Heart right ventricle (tissue), 16 donors: ENCODE measurements at regions not wholly inside any gene's neighbourhood (a gene's known extent, or its start where the extent isn't known, plus 50 kb on each side); places are given as distances from the start of the nearest gene placed in this dataset.
A peak's percentile ranks its signal among the peaks of the same experiment; 100 is the strongest.

Source experiments
- ATAC-seq, 8 donors: fragments of 200-7000 bp; cut with Tn5 transposase; one replicate each; pipeline ENCODE4 v1.9.1; 2020; ENCODE audit warnings: mild to moderate bottlenecking in 8 of 8, moderate library complexity in 8 of 8, moderate number of reproducible peaks in 1 of 8
- DNase-seq, 2 donors: peaks; one replicate each; pipeline ENCODE4 v3.0.0-alpha.2; 2020
- H3K27ac ChIP-seq, 10 donors: fragments of 200-600 bp; sonication (generic) in 2 of 10; one replicate each; pipeline versions ENCODE4 v1.5.0 to v1.8.0; 2020 to 2022; ENCODE audit warnings: mild to moderate bottlenecking in 3 of 10
- H3K27me3 ChIP-seq, 7 donors: fragments of 200-600 bp; one replicate each; pipeline ENCODE4 v1.8.0; 2021 to 2022; ENCODE audit warnings: mild to moderate bottlenecking in 2 of 7
- H3K36me3 ChIP-seq, 9 donors: fragments of 200-600 bp; sonication (generic) in 1 of 9; one replicate each; pipeline versions ENCODE4 v1.5.0 to v1.8.0; 2020 to 2022; ENCODE audit warnings: mild to moderate bottlenecking in 2 of 9
- H3K4me1 ChIP-seq, 9 donors: fragments of 200-600 bp; sonication (generic) in 1 of 9; one replicate each; pipeline versions ENCODE4 v1.5.0 to v1.8.0; 2020 to 2022; ENCODE audit warnings: mild to moderate bottlenecking in 4 of 9
- H3K4me3 ChIP-seq, 10 donors: fragments of 200-600 bp; sonication (generic) in 2 of 10; one replicate each; pipeline versions ENCODE4 v1.5.0 to v1.8.0; 2020 to 2022; ENCODE audit warnings: mild to moderate bottlenecking in 7 of 10, moderate library complexity in 2 of 10
- H3K9me3 ChIP-seq, 11 donors: fragments of 200-600 bp in 10 of 11; sonication (generic) in 2 of 11; one replicate each; pipeline versions ENCODE4 v1.5.0 to v1.8.0; 2013 to 2022; ENCODE audit warnings: mild to moderate bottlenecking in 2 of 11, control low read depth in 1 of 11, moderate library complexity in 1 of 11
- WGBS, 2 donors: extraction: QIAGEN DNeasy Blood & Tissue Kit; methylation state at CpG; one replicate each; pipeline ENCODE4 v1.1.7; 2013; ENCODE audit warnings: inconsistent platforms in 1 of 2; 5-methylcytosine and 5-hydroxymethylcytosine counted together
- intact Hi-C, 10 donors: fragments of 100-400 bp; cut with DNase I; formaldehyde crosslinking; loops; one replicate each; pipeline versions ENCODE4 v1.11.1 to v1.14.2; 2022
- TF ChIP-seq, protein P1 (sequence below), 9 donors: fragments of 200-600 bp; sonication (generic) in 2 of 9; IDR thresholded peaks; one replicate each; pipeline versions ENCODE4 v1.5.0 to v1.8.0; 2021 to 2022; ENCODE audit warnings: antibody characterized with exemption in 9 of 9, mild to moderate bottlenecking in 5 of 9, moderate library complexity in 1 of 9
- donor health status: Arrhythmogenic right ventricular cardiomyopathy.
- donor health status: ischemic (EF 13 %, LVEDD 7.1; RV severe dilation, severe dysfunction).
- donor health status: healthy with polysubstance abuse.
- donor health status: DM: no; HTN: yes; CAD: no.
- donor health status: DM: no; HTN: no; CAD: no.
- donor health status: ischemic (EF 25% LVEDD 6.9; RV normal size, moderate dysfunction).
- donor health status: ischemic (EF 25% LVEDD 5.7; RV mildly dilated, moderate dysfunction).
- donor health status: healthy.
- donor health status: DM: yes; HTN: yes; CAD: no.
- donor health status: Ischemic cardiomyopathy.
- donor health status: ischemic (EF 35%, LVEDD 5.7; RV mildly dilated, moderate dysfunction).
- donor health status: nonischemic (EF 11% LVEDD 7.7; RV severe dilation, severe dysfunction).
- donor health status: DM: yes; HTN: yes; CAD: no.
- donor health status: PGD.
- donor health status: ischemic (EF 29% LVEDD 5.4; RV normal size, mild dysfunction).
- donor health status: nonischemic (EF 23%, LVEDD 6.1; RV moderate dilation, normal function).

DNA sequence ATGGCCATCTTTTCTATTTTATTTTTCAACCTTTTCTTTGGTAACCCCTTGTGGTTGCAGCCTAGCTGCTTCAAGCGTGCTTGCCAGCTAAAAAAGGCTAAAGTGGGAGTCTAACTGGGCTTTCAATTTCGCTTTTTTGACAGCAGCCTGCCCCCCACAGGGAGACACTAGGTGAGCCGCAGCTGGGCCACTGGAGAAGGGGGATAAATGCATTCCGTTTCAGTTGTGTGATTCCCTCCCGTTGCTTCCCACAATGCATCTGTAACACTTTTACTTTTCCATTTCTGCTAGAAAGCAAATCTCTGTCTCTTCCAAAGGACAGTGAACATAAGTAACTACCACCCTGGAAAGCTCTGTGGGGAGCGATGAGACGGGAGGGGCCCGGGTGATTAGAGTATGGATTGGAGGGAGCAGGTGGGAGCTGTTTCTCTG is 86.3 kb upstream of the RAPGEF2 start:
- H3K36me3 ChIP-seq = no peaks in the 10 kb centered on the region
- H3K27ac ChIP-seq = no peak overlapping the region
- TF ChIP-seq, protein P1, sequence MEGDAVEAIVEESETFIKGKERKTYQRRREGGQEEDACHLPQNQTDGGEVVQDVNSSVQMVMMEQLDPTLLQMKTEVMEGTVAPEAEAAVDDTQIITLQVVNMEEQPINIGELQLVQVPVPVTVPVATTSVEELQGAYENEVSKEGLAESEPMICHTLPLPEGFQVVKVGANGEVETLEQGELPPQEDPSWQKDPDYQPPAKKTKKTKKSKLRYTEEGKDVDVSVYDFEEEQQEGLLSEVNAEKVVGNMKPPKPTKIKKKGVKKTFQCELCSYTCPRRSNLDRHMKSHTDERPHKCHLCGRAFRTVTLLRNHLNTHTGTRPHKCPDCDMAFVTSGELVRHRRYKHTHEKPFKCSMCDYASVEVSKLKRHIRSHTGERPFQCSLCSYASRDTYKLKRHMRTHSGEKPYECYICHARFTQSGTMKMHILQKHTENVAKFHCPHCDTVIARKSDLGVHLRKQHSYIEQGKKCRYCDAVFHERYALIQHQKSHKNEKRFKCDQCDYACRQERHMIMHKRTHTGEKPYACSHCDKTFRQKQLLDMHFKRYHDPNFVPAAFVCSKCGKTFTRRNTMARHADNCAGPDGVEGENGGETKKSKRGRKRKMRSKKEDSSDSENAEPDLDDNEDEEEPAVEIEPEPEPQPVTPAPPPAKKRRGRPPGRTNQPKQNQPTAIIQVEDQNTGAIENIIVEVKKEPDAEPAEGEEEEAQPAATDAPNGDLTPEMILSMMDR (IDR thresholded peaks at IDR 0.05) = no peak
- ATAC-seq (peak in 1 of 8 donors; percentile 16), DNase-seq (no peak)
- H3K4me1 ChIP-seq = peaks cover 0 to 7% (median 0%) of the 10 kb centered on the region in 9 donors
- H3K9me3 ChIP-seq = no peaks in the 10 kb centered on the region
- intact Hi-C loops = loop anchor here in 1 of 10 donors (10.0 kb wide), 1 partner anchor 158 kb away; no protein-coding TSS in a partner anchor
- 66 to 80% methylated on average over 8 of the region's 8 CpGs for WGBS, 2 donors
- H3K4me3 ChIP-seq = peak overlapping the region in 3 of 10 donors; percentile 3 to 9 (median 5)
- H3K27me3 ChIP-seq = no peaks in the 10 kb centered on the region

DNA sequence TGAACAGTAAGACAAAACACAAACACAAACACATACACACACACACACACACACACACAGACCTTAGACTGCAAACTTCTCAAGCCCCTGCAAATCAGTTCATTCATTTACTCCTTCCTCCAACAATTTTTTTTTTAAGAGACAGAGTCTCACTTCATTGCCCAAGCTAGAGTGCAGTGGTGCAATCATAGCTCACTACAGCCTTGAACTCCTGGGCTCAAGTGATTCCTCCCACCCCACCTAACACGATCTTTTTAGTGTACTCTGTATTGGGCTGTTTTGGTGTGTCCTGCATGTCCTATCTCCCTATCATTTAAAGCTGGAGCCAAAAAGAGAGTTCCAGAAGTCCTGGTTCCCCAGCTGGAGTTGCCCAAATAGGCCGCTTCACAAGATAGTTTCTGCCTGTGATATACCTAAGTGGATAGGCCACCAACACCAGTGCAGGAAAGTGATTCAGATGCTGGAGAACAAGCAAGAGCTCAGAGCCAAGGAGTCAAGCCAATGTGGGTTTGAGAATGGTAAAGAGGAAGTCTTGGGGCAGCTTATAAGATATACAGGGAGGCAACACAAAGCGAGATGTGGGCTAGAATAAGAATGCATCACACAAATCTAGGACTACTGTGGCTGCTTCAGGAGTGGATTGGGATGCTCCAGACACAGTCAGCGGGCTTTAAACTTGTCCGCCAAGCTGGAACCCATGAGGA is 85.4 kb upstream of the RAPGEF2 start:
- peaks cover 0 to 7% (median 0%) of the 10 kb centered on the region in 9 donors for H3K4me1 ChIP-seq
- TF ChIP-seq, protein P1 (IDR thresholded peaks at IDR 0.05) = no peak
- H3K36me3 ChIP-seq = no peaks in the 10 kb centered on the region
- WGBS, 2 donors = 82 to 88% methylated on average over 5 of the region's 5 CpGs
- ATAC-seq (peak in 1 of 8 donors; percentile 11), DNase-seq (no peak)
- intact Hi-C loops = loop anchor here in 1 of 10 donors (10.0 kb wide), 1 partner anchor 157 kb away; no protein-coding TSS in a partner anchor
- no peak overlapping the region for H3K4me3 ChIP-seq
- no peaks in the 10 kb centered on the region for H3K27me3 ChIP-seq
- no peaks in the 10 kb centered on the region for H3K9me3 ChIP-seq
- H3K27ac ChIP-seq = no peak overlapping the region

DNA sequence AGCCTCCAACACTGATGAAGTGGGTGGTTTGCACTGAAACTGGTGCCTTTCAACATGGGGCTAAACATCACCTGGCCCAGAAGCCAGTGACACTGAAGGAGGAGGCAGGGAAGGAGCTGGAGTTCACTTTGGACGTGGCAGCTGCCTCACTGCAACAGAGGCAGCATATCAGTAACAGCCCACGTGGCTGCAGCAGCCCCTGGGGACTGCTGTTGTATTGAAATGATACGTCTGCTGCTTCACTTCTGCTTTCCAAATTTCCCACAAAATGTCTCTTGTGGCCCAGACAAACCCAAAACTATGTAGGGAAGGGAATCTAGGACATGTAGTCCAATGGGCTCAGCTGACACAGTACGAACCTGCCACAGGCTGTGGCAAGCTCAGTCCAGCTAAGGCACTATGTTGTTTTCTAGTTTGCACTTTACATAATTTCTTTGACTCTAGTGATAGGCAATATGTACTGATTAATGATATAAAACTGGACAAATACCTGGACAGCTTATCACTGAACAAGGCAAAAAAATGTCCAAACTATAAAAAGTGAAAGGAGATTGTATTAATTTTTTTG is 84.7 kb upstream of the RAPGEF2 start:
- Histone ChIP-seq H3K4me1 (peaks cover 0 to 7% (median 0%) of the 10 kb centered on the region in 9 donors), H3K36me3 (no peaks in the 10 kb centered on the region), H3K4me3 (no peak overlapping the region), H3K9me3 (no peaks in the 10 kb centered on the region), H3K27me3 (no peaks in the 10 kb centered on the region), H3K27ac (no peak overlapping the region)
- 51 to 67% methylated on average over 4 of the region's 4 CpGs for WGBS, 2 donors
- ATAC-seq (peak in 4 of 8 donors; percentile 15 to 35 (median 22)), DNase-seq (peak in 1 of 2 donors; percentile 22)
- TF ChIP-seq, protein P1 (IDR thresholded peaks at IDR 0.05) = no peak
- intact Hi-C loops = loop anchor here in 1 of 10 donors (10.0 kb wide), 1 partner anchor 157 kb away; no protein-coding TSS in a partner anchor

DNA sequence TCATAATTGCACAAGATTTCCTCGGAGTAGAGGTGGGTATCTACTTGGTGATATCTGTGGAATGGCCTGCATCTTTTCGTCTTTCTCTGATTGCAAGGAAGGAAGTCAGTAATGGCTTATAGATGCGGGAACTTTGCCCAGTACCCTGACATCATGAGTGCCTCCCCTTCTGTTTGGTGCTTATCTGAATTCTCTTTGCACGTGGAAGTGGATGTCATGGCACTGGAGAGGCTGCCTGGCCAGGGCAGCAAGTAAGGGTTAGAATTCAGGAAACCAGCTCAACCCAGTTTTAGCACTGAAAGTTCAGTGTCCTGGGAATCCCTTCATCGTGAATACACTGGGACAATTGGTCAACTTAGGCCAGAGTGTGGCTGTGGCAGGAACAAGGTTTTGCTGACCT is 83.5 kb upstream of the RAPGEF2 start:
- intact Hi-C loops = loop anchor here in 1 of 10 donors (10.0 kb wide), 1 partner anchor 155 kb away; no protein-coding TSS in a partner anchor
- Histone ChIP-seq H3K4me1 (peaks cover 0 to 15% (median 0%) of the 10 kb centered on the region in 9 donors), H3K36me3 (no peaks in the 10 kb centered on the region), H3K4me3 (no peak overlapping the region), H3K9me3 (no peaks in the 10 kb centered on the region), H3K27ac (no peak overlapping the region), H3K27me3 (no peaks in the 10 kb centered on the region)
- WGBS, 2 donors = 23 to 32% methylated on average over 5 of the region's 5 CpGs
- ATAC-seq = peak in 5 of 8 donors; percentile 61 to 73 (median 66)
- DNase-seq = peak in 1 of 2 donors; percentile 19
- TF ChIP-seq, protein P1 (IDR thresholded peaks at IDR 0.05) = no peak
